ENCODE measurements at regions not wholly inside any gene's neighbourhood (a gene's known extent, or its start where the extent isn't known, plus 50 kb on each side); places are given as distances from the start of the nearest gene placed in this dataset.

DNA sequence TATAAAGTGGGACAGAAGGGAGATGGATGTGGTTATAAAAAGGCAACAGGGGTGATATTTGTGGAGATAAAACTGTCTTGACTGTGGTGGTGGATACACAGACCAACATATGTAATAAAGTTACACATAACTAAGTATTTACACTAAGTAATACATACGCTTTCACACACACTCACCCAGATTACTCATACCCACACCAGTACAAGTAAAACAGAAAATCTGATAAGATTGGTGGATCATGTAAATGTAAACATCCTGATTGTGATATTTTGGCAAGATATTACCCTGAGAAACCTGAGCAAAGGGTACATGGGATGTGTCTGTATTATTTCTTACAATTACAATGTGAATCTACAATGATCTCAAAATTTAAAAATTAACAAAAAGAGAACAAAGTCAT is 53.3 kb upstream of the SLIT3 start:
- DNase-seq (ENCODE audit: low read depth) = no peak

- DNase-seq (ENCODE audit: low read depth) = no peak
These were observed 52.0 kb upstream of the SLIT3 start for GRCh38 chr5:169352901-169353300.

- no peak for DNase-seq (ENCODE audit: low read depth)
These were observed 50.8 kb upstream of the SLIT3 start for GRCh38 chr5:169351721-169352120.

- DNase-seq (ENCODE audit: low read depth) = peak; percentile 100
These were observed 49.9 kb upstream of the SLIT3 start for GRCh38 chr5:169350759-169351240.
